Body of pancreas (tissue), 4 donors: ENCODE measurements at regions not wholly inside any gene's neighbourhood (a gene's known extent, or its start where the extent isn't known, plus 50 kb on each side); places are given as distances from the start of the nearest gene placed in this dataset.

ENCODE experiments used
- CTCF ChIP-seq, 7 experiments: fragments of 450-650 bp in 4 of 7; fragments of 200-600 bp in 3 of 7; sonication (generic) in 3 of 7; IDR thresholded peaks; one replicate each; pipeline ENCODE4 v1.5.1; 2016 to 2019; ENCODE audit warnings: antibody characterized with exemption in 7 of 7
- POLR2A ChIP-seq, 3 donors: fragments of 450-650 bp; IDR thresholded peaks; one replicate each; pipeline ENCODE4 v1.6.1; 2016; ENCODE audit warnings: antibody characterized with exemption in 3 of 3, mild to moderate bottlenecking in 2 of 3

- TF ChIP-seq CTCF (IDR thresholded peaks at IDR 0.05), result no peak
- TF ChIP-seq POLR2A (IDR thresholded peaks at IDR 0.05), result no peak
These were observed 301.1 kb upstream of the SMIM21 start for GRCh38 chr18:75728621-75729020.
